ENCODE measurements at regions not wholly inside any gene's neighbourhood (a gene's known extent, or its start where the extent isn't known, plus 50 kb on each side); places are given as distances from the start of the nearest gene placed in this dataset.

DNA sequence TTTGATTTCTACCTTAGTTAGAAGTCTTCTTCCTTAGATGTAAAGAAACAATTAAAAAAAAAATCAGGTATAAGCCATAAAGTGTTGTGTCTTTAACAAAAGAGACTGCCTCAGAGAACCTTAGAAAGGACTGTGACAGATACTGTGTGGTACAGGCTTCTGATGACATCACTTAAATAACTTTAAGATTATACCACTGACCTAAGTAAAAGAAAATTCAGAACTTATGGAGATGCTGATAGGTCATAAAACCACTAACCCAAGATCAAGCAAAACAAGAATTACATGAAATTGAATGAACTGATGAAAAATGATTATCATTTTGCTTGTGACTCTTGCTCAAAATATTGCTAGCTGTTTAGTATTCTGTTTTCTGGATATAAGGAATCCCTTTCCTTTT lies 220.8 kb downstream of the NRIP1 start:
- no peak overlapping the region for H3K4me3 ChIP-seq (ENCODE audit: low read depth in 2 of 2, low read length in 1 of 2)
- H3K9me3 ChIP-seq: no peaks in the 10 kb centered on the region
- H3K36me3 ChIP-seq (replicated peaks in 1 of 2; ENCODE audit: control insufficient read depth in 1 of 2, insufficient read depth in 2 of 2, low read length in 1 of 2): no peaks in the 10 kb centered on the region
- H3K79me2 ChIP-seq (ENCODE audit: insufficient read depth): no peaks in the 10 kb centered on the region
- no peaks in the 10 kb centered on the region for H3K27me3 ChIP-seq (ENCODE audit: insufficient read depth)
- no peak overlapping the region for H3K4me2 ChIP-seq
- H3F3A ChIP-seq (replicated peaks; ENCODE audit: insufficient read depth): no peaks in the 10 kb centered on the region
- no peak overlapping the region for H2AFZ ChIP-seq (ENCODE audit: low read depth)
- no peak for TF ChIP-seq POLR2AphosphoS5 (IDR thresholded peaks at IDR 0.05; ENCODE audit: low read depth, low read length)
- no peak for TF ChIP-seq EZH2phosphoT487 (IDR thresholded peaks at IDR 0.05; ENCODE audit: borderline replicate concordance, low read depth)
- TF ChIP-seq, protein P1, sequence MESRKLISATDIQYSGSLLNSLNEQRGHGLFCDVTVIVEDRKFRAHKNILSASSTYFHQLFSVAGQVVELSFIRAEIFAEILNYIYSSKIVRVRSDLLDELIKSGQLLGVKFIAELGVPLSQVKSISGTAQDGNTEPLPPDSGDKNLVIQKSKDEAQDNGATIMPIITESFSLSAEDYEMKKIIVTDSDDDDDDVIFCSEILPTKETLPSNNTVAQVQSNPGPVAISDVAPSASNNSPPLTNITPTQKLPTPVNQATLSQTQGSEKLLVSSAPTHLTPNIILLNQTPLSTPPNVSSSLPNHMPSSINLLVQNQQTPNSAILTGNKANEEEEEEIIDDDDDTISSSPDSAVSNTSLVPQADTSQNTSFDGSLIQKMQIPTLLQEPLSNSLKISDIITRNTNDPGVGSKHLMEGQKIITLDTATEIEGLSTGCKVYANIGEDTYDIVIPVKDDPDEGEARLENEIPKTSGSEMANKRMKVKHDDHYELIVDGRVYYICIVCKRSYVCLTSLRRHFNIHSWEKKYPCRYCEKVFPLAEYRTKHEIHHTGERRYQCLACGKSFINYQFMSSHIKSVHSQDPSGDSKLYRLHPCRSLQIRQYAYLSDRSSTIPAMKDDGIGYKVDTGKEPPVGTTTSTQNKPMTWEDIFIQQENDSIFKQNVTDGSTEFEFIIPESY (IDR thresholded peaks at IDR 0.05; ENCODE audit: borderline replicate concordance, low read depth): no peak
- TF ChIP-seq NFIC (IDR thresholded peaks at IDR 0.05; ENCODE audit: borderline replicate concordance): no peak
- TF ChIP-seq SIN3A (IDR thresholded peaks at IDR 0.05; ENCODE audit: borderline replicate concordance, low read depth, low read length): no peak
- TF ChIP-seq TEAD4 (IDR thresholded peaks at IDR 0.05; ENCODE audit: borderline replicate concordance, insufficient read depth): no peak
- no peak for TF ChIP-seq TCF12 (IDR thresholded peaks at IDR 0.05)
- no peak for TF ChIP-seq RFX5 (IDR thresholded peaks at IDR 0.05; ENCODE audit: low read length)
- no peak for TF ChIP-seq EP300 (IDR thresholded peaks at IDR 0.05; ENCODE audit: borderline replicate concordance in 1 of 2, low read depth in 1 of 2, low read length in 1 of 2)
- TF ChIP-seq SMC3 (IDR thresholded peaks at IDR 0.05; ENCODE audit: low read depth, low read length): no peak
- no peak for TF ChIP-seq GATA2 (CRISPR knock-in tag; IDR thresholded peaks at IDR 0.05)
- no peak for TF ChIP-seq CHD2 (IDR thresholded peaks at IDR 0.05; ENCODE audit: low read length, partially characterized antibody)
- TF ChIP-seq, protein P2, sequence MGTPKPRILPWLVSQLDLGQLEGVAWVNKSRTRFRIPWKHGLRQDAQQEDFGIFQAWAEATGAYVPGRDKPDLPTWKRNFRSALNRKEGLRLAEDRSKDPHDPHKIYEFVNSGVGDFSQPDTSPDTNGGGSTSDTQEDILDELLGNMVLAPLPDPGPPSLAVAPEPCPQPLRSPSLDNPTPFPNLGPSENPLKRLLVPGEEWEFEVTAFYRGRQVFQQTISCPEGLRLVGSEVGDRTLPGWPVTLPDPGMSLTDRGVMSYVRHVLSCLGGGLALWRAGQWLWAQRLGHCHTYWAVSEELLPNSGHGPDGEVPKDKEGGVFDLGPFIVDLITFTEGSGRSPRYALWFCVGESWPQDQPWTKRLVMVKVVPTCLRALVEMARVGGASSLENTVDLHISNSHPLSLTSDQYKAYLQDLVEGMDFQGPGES (IDR thresholded peaks at IDR 0.05; ENCODE audit: low read depth, low read length): no peak
- TF ChIP-seq JUND (IDR thresholded peaks at IDR 0.05): no peak
- no peak for TF ChIP-seq TAF1 (IDR thresholded peaks at IDR 0.05; ENCODE audit: borderline replicate concordance, low read depth, low read length)
- no peak for TF ChIP-seq MXI1 (IDR thresholded peaks at IDR 0.05; ENCODE audit: low read depth, low read length)
- DNase-seq: no peak
- H4K20me1 ChIP-seq (ENCODE audit: insufficient read depth): no peaks in the 10 kb centered on the region
- H3K9ac ChIP-seq: no peak overlapping the region
- no peak overlapping the region for H3K27ac ChIP-seq (ENCODE audit: low read depth in 2 of 2, low read length in 1 of 2)
- no peaks in the 10 kb centered on the region for H3K4me1 ChIP-seq (ENCODE audit: control insufficient read depth in 1 of 2, insufficient read depth in 2 of 2, low read depth in 1 of 2, low read length in 1 of 2)
- no peaks in the 10 kb centered on the region for H3K9me2 ChIP-seq
- CTCF ChIA-PET: no interaction called here
- POLR2A ChIA-PET: no interaction called here

DNA sequence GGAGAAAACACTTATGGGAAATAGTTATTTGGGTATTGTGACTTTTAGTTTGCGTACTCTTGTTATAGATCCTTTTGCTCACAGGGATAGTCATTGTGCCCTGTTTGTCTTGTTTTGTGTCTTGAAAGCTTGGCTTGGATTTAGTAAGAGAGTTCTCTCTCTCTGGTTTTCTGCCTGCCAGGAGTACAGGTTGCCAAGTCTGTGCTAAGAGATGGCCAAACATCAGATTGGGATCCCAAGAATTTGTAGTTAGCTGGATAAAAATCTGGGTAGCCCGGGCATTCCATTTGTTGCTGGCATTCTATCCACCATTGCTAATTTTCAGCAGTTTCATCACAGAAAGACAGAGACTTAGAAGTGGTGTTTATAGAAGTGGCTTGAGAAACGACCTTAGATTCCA lies 222.2 kb downstream of the NRIP1 start:
- H4K20me1 ChIP-seq (ENCODE audit: insufficient read depth): no peaks in the 10 kb centered on the region
- ChIA-PET POLR2A (no interaction called here), CTCF (no interaction called here)
- DNase-seq: no peak
- no peak overlapping the region for H3K9ac ChIP-seq
- H3K36me3 ChIP-seq (replicated peaks in 1 of 2; ENCODE audit: control insufficient read depth in 1 of 2, insufficient read depth in 2 of 2, low read length in 1 of 2): no peaks in the 10 kb centered on the region
- no peaks in the 10 kb centered on the region for H3K9me2 ChIP-seq
- no peak overlapping the region for H2AFZ ChIP-seq (ENCODE audit: low read depth)
- no peak overlapping the region for H3K4me3 ChIP-seq (ENCODE audit: low read depth in 2 of 2, low read length in 1 of 2)
- H3K4me1 ChIP-seq (ENCODE audit: control insufficient read depth in 1 of 2, insufficient read depth in 2 of 2, low read depth in 1 of 2, low read length in 1 of 2): no peaks in the 10 kb centered on the region
- H3K9me3 ChIP-seq: no peaks in the 10 kb centered on the region
- TF ChIP-seq, protein P3, sequence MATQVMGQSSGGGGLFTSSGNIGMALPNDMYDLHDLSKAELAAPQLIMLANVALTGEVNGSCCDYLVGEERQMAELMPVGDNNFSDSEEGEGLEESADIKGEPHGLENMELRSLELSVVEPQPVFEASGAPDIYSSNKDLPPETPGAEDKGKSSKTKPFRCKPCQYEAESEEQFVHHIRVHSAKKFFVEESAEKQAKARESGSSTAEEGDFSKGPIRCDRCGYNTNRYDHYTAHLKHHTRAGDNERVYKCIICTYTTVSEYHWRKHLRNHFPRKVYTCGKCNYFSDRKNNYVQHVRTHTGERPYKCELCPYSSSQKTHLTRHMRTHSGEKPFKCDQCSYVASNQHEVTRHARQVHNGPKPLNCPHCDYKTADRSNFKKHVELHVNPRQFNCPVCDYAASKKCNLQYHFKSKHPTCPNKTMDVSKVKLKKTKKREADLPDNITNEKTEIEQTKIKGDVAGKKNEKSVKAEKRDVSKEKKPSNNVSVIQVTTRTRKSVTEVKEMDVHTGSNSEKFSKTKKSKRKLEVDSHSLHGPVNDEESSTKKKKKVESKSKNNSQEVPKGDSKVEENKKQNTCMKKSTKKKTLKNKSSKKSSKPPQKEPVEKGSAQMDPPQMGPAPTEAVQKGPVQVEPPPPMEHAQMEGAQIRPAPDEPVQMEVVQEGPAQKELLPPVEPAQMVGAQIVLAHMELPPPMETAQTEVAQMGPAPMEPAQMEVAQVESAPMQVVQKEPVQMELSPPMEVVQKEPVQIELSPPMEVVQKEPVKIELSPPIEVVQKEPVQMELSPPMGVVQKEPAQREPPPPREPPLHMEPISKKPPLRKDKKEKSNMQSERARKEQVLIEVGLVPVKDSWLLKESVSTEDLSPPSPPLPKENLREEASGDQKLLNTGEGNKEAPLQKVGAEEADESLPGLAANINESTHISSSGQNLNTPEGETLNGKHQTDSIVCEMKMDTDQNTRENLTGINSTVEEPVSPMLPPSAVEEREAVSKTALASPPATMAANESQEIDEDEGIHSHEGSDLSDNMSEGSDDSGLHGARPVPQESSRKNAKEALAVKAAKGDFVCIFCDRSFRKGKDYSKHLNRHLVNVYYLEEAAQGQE (IDR thresholded peaks at IDR 0.05; ENCODE audit: low read depth, low read length): no peak
- no peak for TF ChIP-seq RCOR1 (IDR thresholded peaks at IDR 0.05; ENCODE audit: low read length)
- TF ChIP-seq JUND (IDR thresholded peaks at IDR 0.05): no peak
- no peak for TF ChIP-seq NFIC (IDR thresholded peaks at IDR 0.05; ENCODE audit: borderline replicate concordance)
- no peak for TF ChIP-seq MXI1 (IDR thresholded peaks at IDR 0.05; ENCODE audit: low read depth, low read length)
- no peak for TF ChIP-seq SIN3A (IDR thresholded peaks at IDR 0.05; ENCODE audit: borderline replicate concordance, low read depth, low read length)
- no peak for TF ChIP-seq YY1 (IDR thresholded peaks at IDR 0.05; ENCODE audit: low read depth)
- no peak for TF ChIP-seq RXRA (IDR thresholded peaks at IDR 0.05; ENCODE audit: borderline replicate concordance, low read depth)
- 9% methylated on average over 3 of the region's 3 CpGs for WGBS (ENCODE audit: low lambda C conversion rate)
- no peaks in the 10 kb centered on the region for H3K27me3 ChIP-seq (ENCODE audit: insufficient read depth)
- H3K27ac ChIP-seq (ENCODE audit: low read depth in 2 of 2, low read length in 1 of 2): no peak overlapping the region
- no peaks in the 10 kb centered on the region for H3F3A ChIP-seq (replicated peaks; ENCODE audit: insufficient read depth)
- no peaks in the 10 kb centered on the region for H3K79me2 ChIP-seq (ENCODE audit: insufficient read depth)
- no peak overlapping the region for H3K4me2 ChIP-seq

All from SK-N-SH (cell line).